ENCODE measurements at regions not wholly inside any gene's neighbourhood (a gene's known extent, or its start where the extent isn't known, plus 50 kb on each side); places are given as distances from the start of the nearest gene placed in this dataset.

DNA sequence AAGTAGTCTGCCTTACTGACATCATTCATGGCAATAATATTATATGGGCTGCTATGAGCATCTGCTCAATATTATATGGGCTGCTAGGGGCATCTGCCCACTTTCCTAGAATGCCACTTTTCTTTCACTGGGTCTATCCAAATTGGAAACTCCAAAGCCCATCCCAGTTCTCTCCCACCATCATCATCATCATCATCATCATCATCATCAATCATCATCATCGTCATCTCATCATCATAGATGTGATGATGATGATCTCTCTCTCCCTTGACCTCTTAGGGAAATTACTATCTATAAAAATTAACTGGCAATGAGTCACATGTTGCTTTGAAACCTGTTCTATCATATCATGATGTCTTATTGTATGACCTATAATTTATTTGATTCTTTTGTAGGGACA, 222.0 kb downstream of the TJP1 start:
- Mint-ChIP-seq H3K36me3 (no peaks in the 10 kb centered on the region), H3K4me1 (peaks cover 2% of the 10 kb centered on the region), H3K27me3 (ENCODE audit: low read depth) (no peaks in the 10 kb centered on the region), H3K9me3 (peaks cover 5% of the 10 kb centered on the region), H3K4me3 (no peak overlapping the region), H3K27ac (no peak overlapping the region)
- no peak for DNase-seq (ENCODE audit: low spot score in 2 of 2, unreplicated experiment in 2 of 2)
- TF ChIP-seq, protein P1, sequence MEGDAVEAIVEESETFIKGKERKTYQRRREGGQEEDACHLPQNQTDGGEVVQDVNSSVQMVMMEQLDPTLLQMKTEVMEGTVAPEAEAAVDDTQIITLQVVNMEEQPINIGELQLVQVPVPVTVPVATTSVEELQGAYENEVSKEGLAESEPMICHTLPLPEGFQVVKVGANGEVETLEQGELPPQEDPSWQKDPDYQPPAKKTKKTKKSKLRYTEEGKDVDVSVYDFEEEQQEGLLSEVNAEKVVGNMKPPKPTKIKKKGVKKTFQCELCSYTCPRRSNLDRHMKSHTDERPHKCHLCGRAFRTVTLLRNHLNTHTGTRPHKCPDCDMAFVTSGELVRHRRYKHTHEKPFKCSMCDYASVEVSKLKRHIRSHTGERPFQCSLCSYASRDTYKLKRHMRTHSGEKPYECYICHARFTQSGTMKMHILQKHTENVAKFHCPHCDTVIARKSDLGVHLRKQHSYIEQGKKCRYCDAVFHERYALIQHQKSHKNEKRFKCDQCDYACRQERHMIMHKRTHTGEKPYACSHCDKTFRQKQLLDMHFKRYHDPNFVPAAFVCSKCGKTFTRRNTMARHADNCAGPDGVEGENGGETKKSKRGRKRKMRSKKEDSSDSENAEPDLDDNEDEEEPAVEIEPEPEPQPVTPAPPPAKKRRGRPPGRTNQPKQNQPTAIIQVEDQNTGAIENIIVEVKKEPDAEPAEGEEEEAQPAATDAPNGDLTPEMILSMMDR (IDR thresholded peaks at IDR 0.05; ENCODE audit: unreplicated experiment): no peak

DNA sequence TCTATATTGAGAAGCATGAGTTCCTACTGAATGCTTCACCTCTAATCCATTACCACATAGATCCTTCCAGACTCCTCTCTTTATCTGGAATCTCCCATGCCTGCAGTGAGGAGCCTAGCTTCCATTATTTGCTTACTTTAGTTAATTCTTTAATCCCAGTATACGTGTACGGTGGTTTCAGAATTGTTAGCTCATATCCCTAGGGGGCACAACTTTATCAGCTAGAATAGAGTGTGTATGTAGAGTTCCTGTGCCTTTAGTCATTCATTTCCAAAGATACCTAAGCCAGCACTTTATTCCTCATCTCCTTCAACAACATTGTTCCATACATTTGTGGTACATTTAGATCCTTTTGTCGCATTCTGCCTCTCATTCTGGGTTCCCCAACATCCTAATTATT, 226.0 kb downstream of the TJP1 start:
- H3K27ac Mint-ChIP-seq: no peak overlapping the region
- DNase-seq (ENCODE audit: low spot score in 2 of 2, unreplicated experiment in 2 of 2): no peak
- peaks cover under 1% of the 10 kb centered on the region for H3K9me3 Mint-ChIP-seq
- H3K4me3 Mint-ChIP-seq: no peak overlapping the region
- no peaks in the 10 kb centered on the region for H3K36me3 Mint-ChIP-seq
- H3K4me1 Mint-ChIP-seq: peaks cover 3% of the 10 kb centered on the region
- peaks cover 21% of the 10 kb centered on the region for H3K27me3 Mint-ChIP-seq (ENCODE audit: low read depth)
- TF ChIP-seq, protein P1 (IDR thresholded peaks at IDR 0.05; ENCODE audit: unreplicated experiment): no peak

DNA sequence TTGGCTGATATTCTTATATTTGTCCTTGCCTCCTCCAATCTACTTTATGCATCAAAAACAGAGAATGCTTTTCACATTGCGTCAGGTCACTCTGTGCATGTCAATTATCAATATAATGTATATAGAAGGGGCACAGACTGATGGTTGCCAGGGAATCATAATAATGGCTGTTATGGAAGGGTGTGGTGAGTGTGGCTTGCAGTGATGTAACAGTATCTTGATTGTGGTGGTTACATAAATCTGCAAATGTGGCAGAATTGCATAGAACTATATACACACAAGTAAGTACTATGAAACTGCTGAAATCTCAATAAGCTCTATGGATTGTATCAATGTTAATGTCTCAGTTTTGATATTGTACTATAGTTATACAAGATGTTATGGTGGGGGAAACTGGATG, 228.6 kb downstream of the TJP1 start:
- TF ChIP-seq, protein P1 (IDR thresholded peaks at IDR 0.05; ENCODE audit: unreplicated experiment): no peak
- H3K4me3 Mint-ChIP-seq: no peak overlapping the region
- H3K4me1 Mint-ChIP-seq: peaks cover 3% of the 10 kb centered on the region
- H3K9me3 Mint-ChIP-seq: no peaks in the 10 kb centered on the region
- H3K36me3 Mint-ChIP-seq: no peaks in the 10 kb centered on the region
- no peak overlapping the region for H3K27ac Mint-ChIP-seq
- DNase-seq (ENCODE audit: low spot score in 2 of 2, unreplicated experiment in 2 of 2): no peak
- peaks cover 30% of the 10 kb centered on the region for H3K27me3 Mint-ChIP-seq (ENCODE audit: low read depth)

DNA sequence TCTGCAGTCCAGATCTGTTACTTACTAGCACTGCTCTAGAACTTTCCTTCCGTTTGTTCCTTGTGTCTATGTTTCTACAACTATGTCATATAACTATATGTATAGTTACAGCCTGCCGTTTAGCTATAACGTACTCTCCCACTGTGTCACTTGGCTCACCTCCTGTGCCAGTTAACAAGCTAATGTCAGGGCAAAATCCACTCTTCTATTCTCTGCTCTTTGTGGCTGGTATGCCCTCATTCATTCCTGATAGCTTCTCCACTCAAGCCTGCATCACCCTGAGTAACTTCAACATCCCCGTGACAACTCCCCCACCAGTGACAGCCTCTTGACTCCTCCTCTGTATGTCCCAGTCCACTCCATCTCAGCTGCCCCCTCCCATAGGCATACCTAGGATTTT, 229.2 kb downstream of the TJP1 start:
- no peak overlapping the region for H3K4me3 Mint-ChIP-seq
- H3K36me3 Mint-ChIP-seq: no peaks in the 10 kb centered on the region
- peaks cover 35% of the 10 kb centered on the region for H3K27me3 Mint-ChIP-seq (ENCODE audit: low read depth)
- TF ChIP-seq, protein P1 (IDR thresholded peaks at IDR 0.05; ENCODE audit: unreplicated experiment): no peak
- DNase-seq (ENCODE audit: low spot score in 2 of 2, unreplicated experiment in 2 of 2): no peak
- H3K27ac Mint-ChIP-seq: no peak overlapping the region
- peaks cover 3% of the 10 kb centered on the region for H3K4me1 Mint-ChIP-seq
- no peaks in the 10 kb centered on the region for H3K9me3 Mint-ChIP-seq

DNA sequence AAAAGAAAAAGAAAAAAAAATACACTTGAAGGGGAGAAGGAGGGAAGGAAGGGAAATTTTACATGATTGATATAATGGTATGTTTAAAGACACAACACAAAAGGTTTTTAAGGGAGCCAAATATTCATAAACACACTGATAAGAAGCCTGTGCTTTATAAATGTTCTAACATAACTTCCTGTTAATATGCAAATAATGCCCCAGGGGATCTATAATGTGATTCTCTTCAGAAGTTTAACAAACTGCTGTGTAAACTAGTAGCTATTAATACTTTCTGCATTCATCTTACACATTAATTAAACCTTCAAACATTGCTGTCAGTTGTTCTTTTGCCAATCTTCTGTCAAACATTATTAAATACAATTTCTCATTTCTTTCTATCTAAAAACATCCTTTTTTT, 231.6 kb downstream of the TJP1 start:
- TF ChIP-seq, protein P1 (IDR thresholded peaks at IDR 0.05; ENCODE audit: unreplicated experiment): no peak
- Mint-ChIP-seq H3K4me1 (peaks cover 3% of the 10 kb centered on the region), H3K27me3 (ENCODE audit: low read depth) (peaks cover 42% of the 10 kb centered on the region)

DNA sequence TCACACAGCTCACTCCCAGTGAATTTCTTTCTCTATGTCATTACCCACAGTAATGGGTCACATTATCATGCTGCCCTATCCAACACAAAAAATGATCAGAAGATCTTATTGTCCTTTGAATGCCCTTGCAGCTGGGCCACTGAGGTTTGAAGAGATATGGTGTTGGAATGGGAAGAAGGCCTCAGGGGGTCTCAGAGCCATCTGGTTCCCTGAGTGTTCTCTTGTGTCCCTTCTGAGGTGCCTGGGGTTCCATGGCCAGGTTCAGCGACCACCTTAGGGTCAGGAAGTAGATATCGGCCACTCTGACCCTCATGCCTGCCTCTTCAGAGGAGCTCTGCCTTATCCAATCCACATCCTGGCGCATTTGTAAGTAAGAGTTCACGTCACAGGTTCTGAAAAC, 232.3 kb downstream of the TJP1 start:
- Mint-ChIP-seq H3K27ac (no peak overlapping the region), H3K9me3 (peaks cover 3% of the 10 kb centered on the region), H3K27me3 (ENCODE audit: low read depth) (peaks cover 42% of the 10 kb centered on the region), H3K4me3 (no peak overlapping the region), H3K4me1 (no peaks in the 10 kb centered on the region), H3K36me3 (no peaks in the 10 kb centered on the region)
- no peak for DNase-seq (ENCODE audit: low spot score in 2 of 2, unreplicated experiment in 2 of 2)
- TF ChIP-seq, protein P1 (IDR thresholded peaks at IDR 0.05; ENCODE audit: unreplicated experiment): no peak

More for the DNA sequence above, 231.6 kb downstream of the TJP1 start:
- Mint-ChIP-seq H3K4me3 (no peak overlapping the region), H3K9me3 (peaks cover 3% of the 10 kb centered on the region), H3K36me3 (no peaks in the 10 kb centered on the region), H3K27ac (no peak overlapping the region)
- DNase-seq (ENCODE audit: low spot score in 2 of 2, unreplicated experiment in 2 of 2): no peak
